ENCODE measurements at regions not wholly inside any gene's neighbourhood (a gene's known extent, or its start where the extent isn't known, plus 50 kb on each side); places are given as distances from the start of the nearest gene placed in this dataset.

GRCh38 chr6:76381612-76382011 is 309.1 kb upstream of the IMPG1 start:
- TF ChIP-seq POLR2AphosphoS5 (IDR thresholded peaks at IDR 0.05; ENCODE audit: low read depth, low read length) (no peak), TAF1 (IDR thresholded peaks at IDR 0.05; ENCODE audit: borderline replicate concordance, insufficient read depth, low read length) (no peak)

Data from PFSK-1 (cell line).